Uterus (tissue), 3 donors: ENCODE measurements at regions not wholly inside any gene's neighbourhood (a gene's known extent, or its start where the extent isn't known, plus 50 kb on each side); places are given as distances from the start of the nearest gene placed in this dataset.

Experiments
- DNase-seq, 2 donors: peaks; one replicate each; pipeline ENCODE4 v3.0.0-alpha.2; 2019 to 2020
- H3K27ac ChIP-seq, 2 donors: fragments of 200-600 bp; sonication (generic); 1 replicate in 1 of 2; 2 replicates in 1 of 2; pipeline ENCODE4 v1.5.1; 2016 to 2018
- H3K27me3 ChIP-seq, 2 donors: fragments of 200-600 bp; sonication (generic); one replicate each; pipeline ENCODE4 v1.5.1; 2018 to 2019; ENCODE audit warnings: control low read depth in 1 of 2
- H3K36me3 ChIP-seq, 2 donors: fragments of 200-600 bp; sonication (generic); one replicate each; pipeline ENCODE4 v1.5.1; 2019; ENCODE audit warnings: control low read depth in 1 of 2
- H3K4me1 ChIP-seq, 2 donors: fragments of 200-600 bp; sonication (generic); one replicate each; pipeline ENCODE4 v1.5.1; 2018 to 2019; ENCODE audit warnings: control low read depth in 1 of 2
- H3K4me3 ChIP-seq, 2 donors: fragments of 200-600 bp; sonication (generic); 1 replicate in 1 of 2; 2 replicates in 1 of 2; pipeline ENCODE4 v1.5.1; 2018 to 2019; ENCODE audit warnings: mild to moderate bottlenecking in 1 of 2
- H3K9me3 ChIP-seq, 2 donors: fragments of 200-600 bp; sonication (generic); one replicate each; pipeline ENCODE4 v1.5.1; 2019; ENCODE audit warnings: control low read depth in 1 of 2
- POLR2A ChIP-seq, 2 donors: fragments of 450-650 bp; IDR thresholded peaks; one replicate each; pipeline ENCODE4 v1.6.1; 2016; ENCODE audit warnings: antibody characterized with exemption in 2 of 2, mild to moderate bottlenecking in 1 of 2, moderate library complexity in 1 of 2
- intact Hi-C: fragments of 100-400 bp; cut with DNase I; formaldehyde crosslinking; loops from one replicate; pipeline ENCODE4 v1.15.1; 2023; ENCODE audit warnings: low total_unique reads
- TF ChIP-seq, protein P1 (sequence below), 4 experiments: fragments of 200-600 bp in 2 of 4; fragments of 450-650 bp in 2 of 4; sonication (generic) in 2 of 4; IDR thresholded peaks; one replicate each; pipeline ENCODE4 v1.5.1; 2016 to 2019; ENCODE audit warnings: antibody characterized with exemption in 4 of 4, mild to moderate bottlenecking in 2 of 4, moderate library complexity in 1 of 4
- donor health status: DM: yes; HTN: yes; CAD: no.

- Histone ChIP-seq H3K27ac (no peak overlapping the region), H3K9me3 (no peaks in the 10 kb centered on the region), H3K4me1 (no peaks in the 10 kb centered on the region), H3K36me3 (no peaks in the 10 kb centered on the region), H3K4me3 (no peak overlapping the region), H3K27me3 (no peaks in the 10 kb centered on the region)
- TF ChIP-seq POLR2A (IDR thresholded peaks at IDR 0.05), result no peak
- TF ChIP-seq, protein P1, sequence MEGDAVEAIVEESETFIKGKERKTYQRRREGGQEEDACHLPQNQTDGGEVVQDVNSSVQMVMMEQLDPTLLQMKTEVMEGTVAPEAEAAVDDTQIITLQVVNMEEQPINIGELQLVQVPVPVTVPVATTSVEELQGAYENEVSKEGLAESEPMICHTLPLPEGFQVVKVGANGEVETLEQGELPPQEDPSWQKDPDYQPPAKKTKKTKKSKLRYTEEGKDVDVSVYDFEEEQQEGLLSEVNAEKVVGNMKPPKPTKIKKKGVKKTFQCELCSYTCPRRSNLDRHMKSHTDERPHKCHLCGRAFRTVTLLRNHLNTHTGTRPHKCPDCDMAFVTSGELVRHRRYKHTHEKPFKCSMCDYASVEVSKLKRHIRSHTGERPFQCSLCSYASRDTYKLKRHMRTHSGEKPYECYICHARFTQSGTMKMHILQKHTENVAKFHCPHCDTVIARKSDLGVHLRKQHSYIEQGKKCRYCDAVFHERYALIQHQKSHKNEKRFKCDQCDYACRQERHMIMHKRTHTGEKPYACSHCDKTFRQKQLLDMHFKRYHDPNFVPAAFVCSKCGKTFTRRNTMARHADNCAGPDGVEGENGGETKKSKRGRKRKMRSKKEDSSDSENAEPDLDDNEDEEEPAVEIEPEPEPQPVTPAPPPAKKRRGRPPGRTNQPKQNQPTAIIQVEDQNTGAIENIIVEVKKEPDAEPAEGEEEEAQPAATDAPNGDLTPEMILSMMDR (IDR thresholded peaks at IDR 0.05), result no peak
- DNase-seq, result no peak
- intact Hi-C loops, result no loop called here
Measured at GRCh38 chr1:90210633-90211491, 216.0 kb downstream of the ZNF326 start.

GRCh38 chr1:90208949-90209348, 214.0 kb downstream of the ZNF326 start:
- H3K36me3 ChIP-seq, result no peaks in the 10 kb centered on the region
- no peaks in the 10 kb centered on the region for H3K4me1 ChIP-seq
- intact Hi-C loops, result no loop called here
- no peak overlapping the region for H3K27ac ChIP-seq
- no peaks in the 10 kb centered on the region for H3K27me3 ChIP-seq
- H3K9me3 ChIP-seq, result no peaks in the 10 kb centered on the region
- TF ChIP-seq, protein P1 (IDR thresholded peaks at IDR 0.05), result no peak
- no peak for TF ChIP-seq POLR2A (IDR thresholded peaks at IDR 0.05)
- DNase-seq, result no peak
- no peak overlapping the region for H3K4me3 ChIP-seq

- Histone ChIP-seq H3K27ac (no peak overlapping the region), H3K4me3 (no peak overlapping the region), H3K4me1 (no peaks in the 10 kb centered on the region), H3K36me3 (no peaks in the 10 kb centered on the region), H3K9me3 (no peaks in the 10 kb centered on the region), H3K27me3 (no peaks in the 10 kb centered on the region)
- no peak for TF ChIP-seq POLR2A (IDR thresholded peaks at IDR 0.05)
- intact Hi-C loops, result no loop called here
- DNase-seq, result no peak
Measured at GRCh38 chr1:90206260-90206659, 211.3 kb downstream of the ZNF326 start.

DNA sequence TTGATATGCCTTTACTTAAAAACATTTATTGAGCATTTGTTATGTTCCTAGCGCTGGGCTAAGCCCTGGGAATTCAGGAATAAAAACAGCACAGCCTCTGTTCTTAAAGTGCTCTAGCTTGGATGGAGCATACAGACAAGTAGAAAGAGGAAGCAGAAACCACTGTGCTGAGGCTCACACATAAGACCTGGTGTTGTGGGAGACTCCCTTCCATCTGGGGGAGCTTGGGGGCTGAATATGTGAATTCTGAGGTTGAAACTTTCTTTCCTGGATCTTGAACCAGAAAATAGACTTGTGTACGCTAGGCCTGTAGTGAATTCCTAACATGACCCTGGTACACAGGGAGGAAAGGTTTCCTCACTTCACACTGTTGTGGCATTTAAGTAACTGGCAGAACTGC, 209.9 kb downstream of the ZNF326 start:
- intact Hi-C loops, result no loop called here
- Histone ChIP-seq H3K4me1 (no peaks in the 10 kb centered on the region), H3K36me3 (no peaks in the 10 kb centered on the region), H3K9me3 (no peaks in the 10 kb centered on the region), H3K27ac (no peak overlapping the region), H3K27me3 (no peaks in the 10 kb centered on the region), H3K4me3 (no peak overlapping the region)
- DNase-seq, result no peak
- TF ChIP-seq POLR2A (IDR thresholded peaks at IDR 0.05), result no peak
- TF ChIP-seq, protein P1 (IDR thresholded peaks at IDR 0.05), result no peak

DNA sequence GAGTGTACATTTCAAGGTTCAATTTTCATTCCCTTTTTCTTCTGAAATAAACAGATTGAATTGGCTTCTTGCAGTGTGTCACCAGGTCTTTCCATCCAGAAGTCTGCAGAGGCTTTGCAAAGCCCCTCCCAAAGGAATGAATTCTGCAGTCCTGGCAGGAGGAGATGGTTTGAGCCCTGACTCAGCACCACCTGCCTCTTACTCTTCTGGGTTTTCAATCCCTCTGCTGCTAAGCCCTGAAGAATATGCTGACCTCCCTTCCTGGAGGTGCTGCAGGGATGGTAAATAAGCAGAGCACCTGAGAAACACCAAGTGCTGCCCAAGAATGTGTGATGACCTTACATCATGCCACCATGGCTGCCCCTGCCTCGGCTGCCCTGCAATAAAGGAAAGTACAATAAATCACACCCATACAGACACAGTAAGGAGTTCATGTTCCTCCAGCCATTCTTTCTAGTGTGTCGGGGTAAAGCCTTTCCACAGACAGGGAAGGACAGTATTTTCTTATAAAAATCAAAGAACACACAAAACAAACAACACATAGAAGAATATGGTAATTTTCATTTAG, 209.2 kb downstream of the ZNF326 start:
- TF ChIP-seq POLR2A (IDR thresholded peaks at IDR 0.05), result no peak
- TF ChIP-seq, protein P1 (IDR thresholded peaks at IDR 0.05), result no peak
- no peaks in the 10 kb centered on the region for H3K9me3 ChIP-seq
- intact Hi-C loops, result no loop called here
- no peak for DNase-seq
- no peak overlapping the region for H3K27ac ChIP-seq
- no peaks in the 10 kb centered on the region for H3K4me1 ChIP-seq
- H3K36me3 ChIP-seq, result no peaks in the 10 kb centered on the region
- H3K4me3 ChIP-seq, result no peak overlapping the region
- no peaks in the 10 kb centered on the region for H3K27me3 ChIP-seq
